SU-DHL-6 (cell line): ENCODE measurements at regions not wholly inside any gene's neighbourhood (a gene's known extent, or its start where the extent isn't known, plus 50 kb on each side); places are given as distances from the start of the nearest gene placed in this dataset.

Experiments used
- H2AFZ ChIP-seq: fragments of 200-600 bp; sonication (generic); 2 replicates; pipeline ENCODE4 v1.6.1; 2014; ENCODE audit warnings: low read depth, mild to moderate bottlenecking, moderate library complexity, mixed read lengths, antibody characterized with exemption, low read length; ENCODE audit not compliant: severe bottlenecking
- H3F3A ChIP-seq: fragments of 200-600 bp; shearing (Covaris generic); 2 replicates; pipeline ENCODE4 v1.6.0; 2016; ENCODE audit warnings: antibody characterized with exemption, mild to moderate bottlenecking; ENCODE audit not compliant: insufficient read depth
- H3K27ac ChIP-seq: fragments of 200-600 bp; sonication (generic); 2 replicates; pipeline ENCODE4 v1.5.1; 2016; ENCODE audit warnings: low read depth, mild to moderate bottlenecking, low read length, moderate library complexity, mixed read lengths
- H3K27me3 ChIP-seq: fragments of 200-600 bp; sonication (generic), shearing (Covaris generic); 2 replicates; pipeline ENCODE4 v1.6.0; 2014; ENCODE audit warnings: mild to moderate bottlenecking, low read length
- H3K36me3 ChIP-seq: fragments of 200-600 bp; sonication (generic); 2 replicates; pipeline ENCODE4 v1.6.1; 2014; ENCODE audit warnings: mild to moderate bottlenecking, low read length, mixed read lengths
- H3K4me2 ChIP-seq: fragments of 300-600, 200-600 bp; shearing (Covaris generic), sonication (generic); 2 replicates; pipeline ENCODE4 v1.6.0; 2014; ENCODE audit warnings: low read length, low read depth, mild to moderate bottlenecking; ENCODE audit not compliant: poor library complexity, severe bottlenecking
- H3K4me3 ChIP-seq: fragments of 200-600 bp; sonication (generic); 2 replicates; pipeline ENCODE4 v1.5.1; 2014; ENCODE audit warnings: antibody characterized with exemption, low read length, mild to moderate bottlenecking, mixed read lengths; ENCODE audit not compliant: insufficient read depth, poor library complexity, severe bottlenecking
- H3K79me2 ChIP-seq: fragments of 200-600 bp; sonication (generic); 2 replicates; pipeline ENCODE4 v1.6.1; 2014; ENCODE audit warnings: mild to moderate bottlenecking, low read length, moderate library complexity; ENCODE audit not compliant: insufficient read depth
- H3K9ac ChIP-seq: fragments of 200-600 bp; sonication (generic); 2 replicates; pipeline ENCODE4 v1.7.0; 2014; ENCODE audit warnings: mild to moderate bottlenecking, low read length
- H3K9me2 ChIP-seq: fragments of 200-600 bp; sonication (generic); replicated peaks from 2 replicates; pipeline ENCODE4 v1.6.1; 2014; ENCODE audit warnings: low read length; ENCODE audit not compliant: insufficient read depth
- H3K9me3 ChIP-seq: fragments of 200-600 bp; sonication (generic); 2 replicates; pipeline ENCODE4 v1.6.1; 2014; ENCODE audit warnings: low read length, mixed read lengths; ENCODE audit not compliant: insufficient read depth
- H4K20me1 ChIP-seq: fragments of 200-600 bp; sonication (generic); 2 replicates; pipeline ENCODE4 v1.6.1; 2014; ENCODE audit warnings: low read depth, mild to moderate bottlenecking, antibody characterized with exemption, low read length, moderate library complexity, mixed read lengths
- EZH2phosphoT487 ChIP-seq: fragments of 200-600 bp; sonication (generic), shearing (Covaris generic); conservative IDR thresholded peaks from 2 replicates; pipeline ENCODE4 v1.6.1; 2018; ENCODE audit warnings: mild to moderate bottlenecking, antibody characterized with exemption, low read length, moderate library complexity, mixed read lengths
- TF ChIP-seq, protein P1 (sequence below): fragments of 200-600 bp; sonication (generic); IDR thresholded peaks from one replicate; pipeline ENCODE4 v1.5.1; 2017; ENCODE audit warnings: antibody characterized with exemption, mild to moderate bottlenecking, low read length, moderate library complexity; ENCODE audit not compliant: insufficient read depth, poor library complexity, severe bottlenecking

DNA sequence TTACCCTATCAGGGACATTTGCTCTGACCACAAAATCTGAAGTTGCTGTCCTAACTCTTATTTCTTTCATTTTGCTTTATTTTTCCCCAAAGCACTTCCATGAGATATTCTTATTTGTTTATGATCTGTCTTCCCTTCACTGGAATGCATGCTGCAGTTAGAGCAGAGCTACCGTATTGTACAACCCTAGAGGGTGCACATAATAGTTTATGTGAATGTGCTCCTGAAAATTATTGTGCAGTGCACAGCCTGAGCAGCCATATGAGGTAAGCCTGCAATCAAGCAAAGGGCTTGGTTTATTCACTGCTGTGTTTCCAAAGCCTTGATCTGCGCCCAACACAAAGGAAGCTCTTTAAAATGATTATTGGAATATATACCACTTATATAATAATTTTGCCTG lies 120.3 kb upstream of the CADPS start:
- no peaks in the 10 kb centered on the region for H3K9me3 ChIP-seq
- no peak overlapping the region for H3K4me3 ChIP-seq
- H3K79me2 ChIP-seq, result no peaks in the 10 kb centered on the region
- no peaks in the 10 kb centered on the region for H3K9me2 ChIP-seq
- no peaks in the 10 kb centered on the region for H3F3A ChIP-seq
- H2AFZ ChIP-seq, result no peak overlapping the region
- H3K36me3 ChIP-seq, result no peaks in the 10 kb centered on the region
- H3K27ac ChIP-seq, result no peak overlapping the region
- H3K27me3 ChIP-seq, result no peaks in the 10 kb centered on the region
- no peak overlapping the region for H3K4me2 ChIP-seq
- no peak overlapping the region for H3K9ac ChIP-seq
- TF ChIP-seq EZH2phosphoT487, result no peak
- TF ChIP-seq, protein P1, sequence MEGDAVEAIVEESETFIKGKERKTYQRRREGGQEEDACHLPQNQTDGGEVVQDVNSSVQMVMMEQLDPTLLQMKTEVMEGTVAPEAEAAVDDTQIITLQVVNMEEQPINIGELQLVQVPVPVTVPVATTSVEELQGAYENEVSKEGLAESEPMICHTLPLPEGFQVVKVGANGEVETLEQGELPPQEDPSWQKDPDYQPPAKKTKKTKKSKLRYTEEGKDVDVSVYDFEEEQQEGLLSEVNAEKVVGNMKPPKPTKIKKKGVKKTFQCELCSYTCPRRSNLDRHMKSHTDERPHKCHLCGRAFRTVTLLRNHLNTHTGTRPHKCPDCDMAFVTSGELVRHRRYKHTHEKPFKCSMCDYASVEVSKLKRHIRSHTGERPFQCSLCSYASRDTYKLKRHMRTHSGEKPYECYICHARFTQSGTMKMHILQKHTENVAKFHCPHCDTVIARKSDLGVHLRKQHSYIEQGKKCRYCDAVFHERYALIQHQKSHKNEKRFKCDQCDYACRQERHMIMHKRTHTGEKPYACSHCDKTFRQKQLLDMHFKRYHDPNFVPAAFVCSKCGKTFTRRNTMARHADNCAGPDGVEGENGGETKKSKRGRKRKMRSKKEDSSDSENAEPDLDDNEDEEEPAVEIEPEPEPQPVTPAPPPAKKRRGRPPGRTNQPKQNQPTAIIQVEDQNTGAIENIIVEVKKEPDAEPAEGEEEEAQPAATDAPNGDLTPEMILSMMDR, result no peak
- H4K20me1 ChIP-seq, result no peaks in the 10 kb centered on the region

DNA sequence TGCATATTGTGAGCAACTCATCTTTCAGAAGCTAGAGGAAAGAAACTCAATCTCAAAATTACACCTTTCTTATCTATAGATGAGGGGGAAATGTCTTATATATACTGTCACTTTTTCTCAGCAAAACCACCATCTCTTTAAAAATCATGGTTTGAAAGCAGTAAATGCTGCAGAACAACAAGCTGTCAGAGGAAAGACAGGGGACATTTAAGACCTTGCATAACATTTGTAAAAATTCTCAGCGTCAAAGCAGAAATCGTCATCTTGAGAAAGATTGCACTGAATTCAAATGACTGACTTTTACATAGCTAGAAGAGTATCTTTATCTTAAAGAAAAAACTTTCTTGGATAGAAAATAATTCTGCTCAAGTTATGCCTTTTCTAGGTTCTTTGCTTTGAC lies 122.2 kb upstream of the CADPS start:
- Histone ChIP-seq H3K27ac (no peak overlapping the region), H3K4me3 (no peak overlapping the region), H3K79me2 (no peaks in the 10 kb centered on the region), H3K9me2 (no peaks in the 10 kb centered on the region), H3F3A (no peaks in the 10 kb centered on the region), H3K27me3 (no peaks in the 10 kb centered on the region), H3K9me3 (no peaks in the 10 kb centered on the region), H2AFZ (no peak overlapping the region), H3K36me3 (no peaks in the 10 kb centered on the region), H4K20me1 (no peaks in the 10 kb centered on the region), H3K9ac (no peak overlapping the region), H3K4me2 (no peak overlapping the region)
- TF ChIP-seq, protein P1, result no peak
- no peak for TF ChIP-seq EZH2phosphoT487

DNA sequence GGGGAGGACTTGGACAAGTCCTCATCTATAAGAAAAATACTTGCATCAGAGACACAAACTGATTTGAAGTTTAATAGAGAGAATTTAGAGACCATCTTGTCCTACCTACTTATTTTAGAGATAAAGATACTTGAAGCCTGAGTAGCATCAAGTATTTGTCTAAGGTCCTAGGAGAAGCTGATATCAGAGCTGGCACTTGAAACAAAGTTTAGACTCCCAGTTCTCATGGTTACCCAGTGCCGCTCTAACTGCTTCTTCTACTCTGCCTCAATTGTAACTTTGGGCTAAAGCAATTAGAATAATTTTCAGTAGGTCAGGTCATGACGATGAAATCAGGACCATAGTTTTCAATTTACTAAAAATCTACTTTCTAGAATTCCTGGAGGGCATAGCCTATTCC lies 123.9 kb upstream of the CADPS start:
- H3K9me2 ChIP-seq, result no peaks in the 10 kb centered on the region
- no peak overlapping the region for H3K4me3 ChIP-seq
- no peak overlapping the region for H3K9ac ChIP-seq
- H3K36me3 ChIP-seq, result no peaks in the 10 kb centered on the region
- H3F3A ChIP-seq, result no peaks in the 10 kb centered on the region
- no peaks in the 10 kb centered on the region for H4K20me1 ChIP-seq
- no peak overlapping the region for H2AFZ ChIP-seq
- TF ChIP-seq EZH2phosphoT487, result no peak
- TF ChIP-seq, protein P1, result no peak
- H3K9me3 ChIP-seq, result no peaks in the 10 kb centered on the region
- no peaks in the 10 kb centered on the region for H3K27me3 ChIP-seq
- H3K27ac ChIP-seq, result no peak overlapping the region
- no peak overlapping the region for H3K4me2 ChIP-seq
- no peaks in the 10 kb centered on the region for H3K79me2 ChIP-seq

DNA sequence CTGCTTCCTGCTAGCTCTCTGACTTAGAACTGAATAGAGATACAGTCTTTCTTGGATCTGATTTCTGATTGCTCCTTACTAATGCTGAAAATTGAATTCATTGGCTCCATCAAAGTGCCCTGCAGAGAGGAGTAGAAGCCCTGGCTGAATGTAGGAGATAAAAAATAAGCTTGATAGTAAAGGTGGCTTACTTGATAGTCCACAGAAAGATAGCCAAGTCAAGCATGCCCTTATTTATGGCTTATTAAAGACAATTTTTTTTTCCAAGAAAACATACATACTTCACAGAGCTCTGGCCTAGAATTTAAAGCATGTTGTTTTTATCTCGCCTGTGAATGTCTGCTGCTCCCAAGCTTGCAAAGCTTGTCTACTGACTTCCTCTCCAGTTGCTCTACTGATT lies 124.6 kb upstream of the CADPS start:
- H3K79me2 ChIP-seq, result no peaks in the 10 kb centered on the region
- H3K9me2 ChIP-seq, result no peaks in the 10 kb centered on the region
- no peak overlapping the region for H3K4me2 ChIP-seq
- no peak overlapping the region for H3K27ac ChIP-seq
- H3K9me3 ChIP-seq, result no peaks in the 10 kb centered on the region
- no peaks in the 10 kb centered on the region for H4K20me1 ChIP-seq
- no peak overlapping the region for H3K4me3 ChIP-seq
- TF ChIP-seq, protein P1, result no peak
- no peak for TF ChIP-seq EZH2phosphoT487
- H2AFZ ChIP-seq, result no peak overlapping the region
- no peak overlapping the region for H3K9ac ChIP-seq
- H3K27me3 ChIP-seq, result no peaks in the 10 kb centered on the region
- H3F3A ChIP-seq, result no peaks in the 10 kb centered on the region
- H3K36me3 ChIP-seq, result no peaks in the 10 kb centered on the region
